NCI-H1417 treated with DMSO at 0.1 percent for 48 hours (cell line): ENCODE measurements at regions not wholly inside any gene's neighbourhood (a gene's known extent, or its start where the extent isn't known, plus 50 kb on each side); places are given as distances from the start of the nearest gene placed in this dataset.
"Not testable (repeated sequence)": the region's sequence is repeated elsewhere in the genome, so short reads cannot be mapped to it uniquely, and the experiment has no call there.

ENCODE experiments used
- DNase-seq: peaks from one replicate; lab custom pipeline; 2025; lab: John Stamatoyannopoulos, UW

GRCh38 chr17:73895157-73895556 is 250.9 kb upstream of the SDK2 start:
- DNase-seq, result no peak

- DNase-seq, result no peak
These were observed 252.7 kb upstream of the SDK2 start for GRCh38 chr17:73896966-73897365.

- no peak for DNase-seq
These were observed 255.6 kb upstream of the SDK2 start for GRCh38 chr17:73899839-73900238.

GRCh38 chr17:73900516-73900915 is 256.3 kb upstream of the SDK2 start:
- DNase-seq, result no peak

- no peak for DNase-seq
These were observed 257.0 kb upstream of the SDK2 start for GRCh38 chr17:73901249-73901648.

- peak; percentile 65 for DNase-seq
These were observed 257.6 kb upstream of the SDK2 start for GRCh38 chr17:73901661-73902415.

- peak; percentile 66 for DNase-seq
These were observed 258.4 kb upstream of the SDK2 start for GRCh38 chr17:73902416-73903181.

GRCh38 chr17:73906896-73907870 is 262.9 kb upstream of the SDK2 start:
- DNase-seq, result no peak

GRCh38 chr17:73909186-73909585 is 264.9 kb upstream of the SDK2 start:
- DNase-seq, result no peak

GRCh38 chr17:73910206-73910605 is 266.0 kb upstream of the SDK2 start:
- DNase-seq, result no peak

GRCh38 chr17:73910821-73911515 is 266.7 kb upstream of the SDK2 start:
- no peak for DNase-seq

GRCh38 chr17:73911726-73912372 is 267.6 kb upstream of the SDK2 start:
- DNase-seq, result no peak

GRCh38 chr17:73912373-73912746 is 268.1 kb upstream of the SDK2 start:
- DNase-seq, result no peak

GRCh38 chr17:73914536-73915274 is 270.5 kb upstream of the SDK2 start:
- DNase-seq, result no peak

GRCh38 chr17:73919033-73919432 is 274.8 kb upstream of the SDK2 start:
- DNase-seq, result not testable (repeated sequence)

- DNase-seq, result no peak
These were observed 277.1 kb upstream of the SDK2 start for GRCh38 chr17:73921306-73921705.

GRCh38 chr17:73924114-73924908 is 279.2 kb upstream of the RPL38 start:
- no peak for DNase-seq

- DNase-seq, result no peak
These were observed 278.6 kb upstream of the RPL38 start for GRCh38 chr17:73924909-73925186.

- no peak for DNase-seq
These were observed 273.5 kb upstream of the RPL38 start for GRCh38 chr17:73929860-73930430.
